MG63 (cell line): ENCODE measurements at regions not wholly inside any gene's neighbourhood (a gene's known extent, or its start where the extent isn't known, plus 50 kb on each side); places are given as distances from the start of the nearest gene placed in this dataset.
A peak's percentile ranks its signal among the peaks of the same experiment; 100 is the strongest.

ENCODE experiments used
- DNase-seq: peaks from one replicate; pipeline ENCODE4 v3.0.0-alpha.2; 2020
- H3K27me3 ChIP-seq: fragments of 250-450 bp; sonication (Bioruptor Pico); 2 replicates; pipeline ENCODE4 v1.5.1; 2020; ENCODE audit warnings: mild to moderate bottlenecking, moderate library complexity
- H3K36me3 ChIP-seq: fragments of 250-450 bp; sonication (Bioruptor Pico); 2 replicates; pipeline ENCODE4 v1.5.1; 2020; ENCODE audit warnings: mild to moderate bottlenecking, moderate library complexity
- H3K4me3 ChIP-seq: fragments of 250-450 bp; sonication (Bioruptor Pico); 2 replicates; pipeline ENCODE4 v1.5.1; 2020; ENCODE audit warnings: mild to moderate bottlenecking, moderate library complexity
- H3K9me3 ChIP-seq: fragments of 250-450 bp; sonication (Bioruptor Pico); 2 replicates; pipeline ENCODE4 v1.5.1; 2020; ENCODE audit warnings: mild to moderate bottlenecking, moderate library complexity

- Histone ChIP-seq H3K36me3 (no peaks in the 10 kb centered on the region), H3K4me3 (no peak overlapping the region), H3K27me3 (no peaks in the 10 kb centered on the region), H3K9me3 (no peaks in the 10 kb centered on the region)
- DNase-seq, result no peak
Measured at GRCh38 chrX:16464369-16464768, 185.6 kb upstream of the S100G start.

DNA sequence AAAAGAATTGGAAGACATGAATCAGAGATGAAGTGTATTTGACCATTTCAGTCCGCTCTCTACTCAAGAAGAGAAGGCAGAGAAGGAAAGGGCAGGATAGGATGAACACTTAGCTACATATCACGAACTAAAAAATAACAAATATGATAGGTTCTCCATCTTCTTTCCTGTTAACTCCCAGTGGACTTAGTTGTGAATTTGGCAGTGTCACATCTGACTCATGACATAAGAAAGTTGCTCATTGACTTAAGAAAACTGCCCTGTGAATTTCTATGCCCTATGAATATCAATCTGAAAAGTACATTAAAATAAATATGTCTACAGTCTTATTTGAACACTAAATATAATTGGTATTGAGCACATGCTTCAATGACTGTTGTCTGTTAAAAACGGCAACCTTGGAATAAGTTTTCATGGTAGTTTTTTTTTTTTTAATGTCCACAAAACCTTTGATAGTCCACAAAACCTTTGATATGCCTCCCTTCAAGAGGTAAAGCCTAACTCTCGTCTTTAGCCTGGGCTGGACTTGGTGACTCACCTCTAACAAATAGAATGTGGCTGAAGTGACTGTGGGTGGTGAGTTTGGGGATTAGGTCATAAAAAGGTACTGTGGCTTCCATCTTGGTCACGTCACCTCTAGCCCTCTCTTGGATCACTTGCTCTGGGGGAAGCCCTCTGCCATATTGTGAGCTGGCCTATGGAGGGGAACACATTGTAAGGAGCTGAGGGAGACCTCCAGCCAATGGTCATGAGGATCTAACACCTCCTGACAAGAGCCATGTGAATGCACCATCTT, 184.7 kb upstream of the S100G start:
- H3K36me3 ChIP-seq, result no peaks in the 10 kb centered on the region
- H3K4me3 ChIP-seq, result no peak overlapping the region
- no peaks in the 10 kb centered on the region for H3K9me3 ChIP-seq
- H3K27me3 ChIP-seq, result no peaks in the 10 kb centered on the region
- no peak for DNase-seq

DNA sequence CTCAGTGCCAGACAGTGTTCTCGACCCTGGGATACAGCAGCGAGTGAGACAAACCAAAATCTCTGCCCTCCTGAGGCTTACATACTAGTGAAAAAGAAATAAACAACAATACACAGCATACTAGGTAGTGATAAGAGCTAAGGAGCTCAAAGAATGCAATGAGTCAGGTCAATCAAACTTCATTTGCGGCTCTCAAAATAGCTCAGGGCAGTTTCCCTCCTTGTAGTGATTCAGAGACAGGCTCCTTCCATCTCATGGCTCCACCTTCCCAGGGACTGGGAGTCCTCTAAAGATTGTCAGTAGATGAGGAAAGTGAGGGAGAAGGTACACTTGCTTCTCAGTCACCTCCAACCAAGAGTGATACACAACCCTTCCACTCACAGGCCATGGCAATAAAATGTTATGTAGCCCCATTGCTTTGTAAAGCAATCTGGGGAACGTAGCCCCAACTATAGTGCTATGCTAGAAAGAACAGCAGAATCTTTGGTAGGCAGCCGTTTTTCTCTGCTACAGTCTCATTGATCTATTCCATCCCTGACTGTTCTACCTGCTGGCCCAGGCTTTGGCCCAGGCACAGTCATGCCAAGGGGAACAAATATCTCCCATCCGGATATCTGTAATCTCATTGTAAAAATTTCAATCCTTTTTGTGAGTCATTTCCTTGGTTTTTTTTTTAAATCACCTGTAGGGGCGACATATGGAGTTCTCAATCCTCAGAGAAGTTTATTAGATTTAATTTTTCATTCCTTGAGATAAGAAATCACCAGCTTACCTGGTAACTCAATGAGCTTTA, 183.1 kb upstream of the S100G start:
- no peaks in the 10 kb centered on the region for H3K36me3 ChIP-seq
- no peak overlapping the region for H3K4me3 ChIP-seq
- no peaks in the 10 kb centered on the region for H3K27me3 ChIP-seq
- no peaks in the 10 kb centered on the region for H3K9me3 ChIP-seq
- DNase-seq, result no peak

DNA sequence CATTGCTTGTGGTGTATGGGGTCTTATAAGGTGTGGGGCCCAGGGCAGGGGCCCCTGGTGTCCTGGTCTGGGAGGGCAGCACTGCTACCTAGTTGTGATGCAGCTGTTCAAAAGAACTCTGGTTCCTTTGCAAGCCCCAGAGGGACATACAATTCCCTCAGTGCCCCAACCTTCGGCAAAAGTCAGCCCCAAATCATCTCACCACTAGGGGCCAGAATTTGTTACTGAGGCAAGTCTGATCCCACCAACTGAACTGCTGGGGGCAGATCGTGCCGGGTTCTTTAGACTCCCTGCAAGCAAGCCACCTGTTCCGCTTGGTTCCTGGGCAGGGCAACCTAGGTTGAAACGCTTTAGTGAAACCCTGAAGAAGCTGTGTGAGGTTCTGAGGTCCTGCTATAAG, 180.1 kb upstream of the S100G start:
- H3K4me3 ChIP-seq, result no peak overlapping the region
- no peaks in the 10 kb centered on the region for H3K36me3 ChIP-seq
- H3K27me3 ChIP-seq, result no peaks in the 10 kb centered on the region
- H3K9me3 ChIP-seq, result no peaks in the 10 kb centered on the region
- no peak for DNase-seq

DNA sequence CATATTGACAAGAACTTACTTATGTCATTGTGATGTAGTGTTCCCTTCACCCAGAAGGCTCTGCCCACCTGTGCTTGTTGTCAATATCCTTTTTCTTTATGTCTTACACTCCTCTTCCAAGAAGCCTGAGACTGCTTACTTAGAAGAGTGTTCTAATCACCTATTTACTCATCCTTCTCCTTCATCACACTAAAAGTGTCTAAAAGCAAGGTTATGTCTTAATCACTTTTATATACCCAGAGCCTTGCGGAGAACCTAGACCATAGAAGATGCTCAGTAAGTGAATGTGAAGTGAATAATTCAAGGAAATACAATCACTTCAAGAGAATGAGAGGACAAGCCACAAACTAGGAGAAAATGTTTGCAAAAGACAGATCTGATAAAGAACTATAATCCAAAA, 177.6 kb upstream of the S100G start:
- no peak overlapping the region for H3K4me3 ChIP-seq
- no peaks in the 10 kb centered on the region for H3K36me3 ChIP-seq
- H3K9me3 ChIP-seq, result no peaks in the 10 kb centered on the region
- DNase-seq, result no peak
- no peaks in the 10 kb centered on the region for H3K27me3 ChIP-seq

DNA sequence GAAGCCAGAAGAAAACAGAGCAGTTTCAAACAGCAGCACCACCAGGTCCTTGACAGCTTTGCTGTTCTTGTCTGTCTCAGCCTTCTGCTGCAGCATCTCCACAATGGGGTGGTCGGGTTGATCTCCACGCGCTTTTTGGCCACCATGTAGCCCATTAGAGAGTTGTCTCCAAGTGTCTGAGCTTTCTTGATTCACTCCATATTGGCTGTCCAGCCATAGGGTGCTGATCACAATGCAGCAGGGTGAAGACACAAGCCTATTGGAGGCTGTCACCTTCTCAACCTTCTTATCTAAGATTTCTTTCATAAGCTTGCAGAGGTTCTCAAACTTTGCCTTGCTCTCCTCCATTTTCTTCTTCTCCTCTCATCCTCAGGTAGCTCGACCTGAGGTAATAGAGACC, 175.4 kb upstream of the S100G start:
- no peak for DNase-seq
- H3K27me3 ChIP-seq, result no peaks in the 10 kb centered on the region
- no peaks in the 10 kb centered on the region for H3K9me3 ChIP-seq
- H3K36me3 ChIP-seq, result no peaks in the 10 kb centered on the region
- H3K4me3 ChIP-seq, result no peak overlapping the region

GRCh38 chrX:16476009-16476408, 173.9 kb upstream of the S100G start:
- Histone ChIP-seq H3K36me3 (no peaks in the 10 kb centered on the region), H3K4me3 (no peak overlapping the region), H3K27me3 (no peaks in the 10 kb centered on the region), H3K9me3 (no peaks in the 10 kb centered on the region)
- no peak for DNase-seq

GRCh38 chrX:16476692-16477091, 173.3 kb upstream of the S100G start:
- H3K4me3 ChIP-seq, result no peak overlapping the region
- H3K9me3 ChIP-seq, result no peaks in the 10 kb centered on the region

DNA sequence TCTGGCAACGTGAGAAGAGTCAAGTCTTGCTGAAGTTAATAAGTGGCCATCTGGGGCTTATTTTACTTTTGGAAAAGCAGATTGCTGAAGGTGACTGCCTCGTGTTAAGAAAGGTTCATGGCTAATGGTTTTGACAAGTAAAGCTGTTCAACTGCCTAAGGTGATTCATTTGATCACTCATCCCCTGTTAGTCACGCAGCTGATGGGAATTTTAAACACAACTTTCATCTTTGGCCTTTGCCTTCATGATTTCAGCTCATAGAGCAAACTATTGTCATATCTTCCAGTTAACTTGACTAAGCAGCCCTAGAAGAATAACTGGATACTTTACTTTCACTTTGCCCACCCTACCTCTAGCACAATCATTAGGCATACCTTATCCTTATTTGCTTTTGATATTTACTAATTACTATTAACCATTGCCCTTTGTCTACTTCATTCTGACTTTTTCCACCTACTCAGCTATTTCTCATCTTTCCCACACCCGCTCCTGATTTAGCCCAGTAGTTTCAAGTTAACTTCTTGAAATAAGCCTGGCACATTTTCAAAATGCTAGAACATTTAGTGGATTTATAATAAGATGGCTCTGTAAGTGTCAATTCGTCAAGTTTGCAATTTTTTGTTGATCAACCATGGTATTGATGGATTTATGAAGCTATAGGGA, 170.6 kb upstream of the S100G start:
- peak; percentile 24 for DNase-seq
- H3K9me3 ChIP-seq, result no peaks in the 10 kb centered on the region
- no peak overlapping the region for H3K4me3 ChIP-seq

More at GRCh38 chrX:16476692-16477091, 173.3 kb upstream of the S100G start:
- no peaks in the 10 kb centered on the region for H3K36me3 ChIP-seq
- no peaks in the 10 kb centered on the region for H3K27me3 ChIP-seq
- no peak for DNase-seq

DNA sequence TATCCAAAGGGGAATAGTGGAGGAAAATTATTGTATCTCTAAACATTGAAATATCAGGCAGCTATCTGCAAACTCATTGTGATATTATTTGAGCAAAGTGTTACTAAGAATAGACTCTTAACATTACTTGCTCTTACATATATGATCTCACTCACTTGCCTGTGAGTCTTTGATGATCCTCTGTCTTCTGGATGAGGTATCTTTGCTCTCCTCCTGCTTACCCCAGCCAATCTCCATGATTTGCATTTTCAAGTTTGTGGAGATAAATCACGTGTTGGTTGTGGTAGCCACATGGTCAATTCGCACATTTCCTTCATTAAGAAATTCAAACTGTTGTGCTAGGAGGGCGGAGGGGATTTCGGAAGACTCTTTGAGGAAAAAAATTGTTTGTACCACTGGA, 169.9 kb upstream of the S100G start:
- DNase-seq, result no peak
- no peaks in the 10 kb centered on the region for H3K9me3 ChIP-seq
- H3K36me3 ChIP-seq, result no peaks in the 10 kb centered on the region
- H3K4me3 ChIP-seq, result no peak overlapping the region
- no peaks in the 10 kb centered on the region for H3K27me3 ChIP-seq

More for the DNA sequence above, 170.6 kb upstream of the S100G start:
- Histone ChIP-seq H3K27me3 (no peaks in the 10 kb centered on the region), H3K36me3 (no peaks in the 10 kb centered on the region)

GRCh38 chrX:16484338-16484737, 165.6 kb upstream of the S100G start:
- H3K36me3 ChIP-seq, result no peaks in the 10 kb centered on the region
- peak; percentile 85 for DNase-seq
- no peaks in the 10 kb centered on the region; the same call in 1 of the 2 replicates for H3K9me3 ChIP-seq

GRCh38 chrX:16487620-16488385, 162.2 kb upstream of the S100G start:
- no peak for DNase-seq
- Histone ChIP-seq H3K9me3 (no peaks in the 10 kb centered on the region; the same call in 1 of the 2 replicates), H3K27me3 (no peaks in the 10 kb centered on the region), H3K36me3 (no peaks in the 10 kb centered on the region), H3K4me3 (no peak overlapping the region)

More at GRCh38 chrX:16484338-16484737, 165.6 kb upstream of the S100G start:
- Histone ChIP-seq H3K4me3 (no peak overlapping the region), H3K27me3 (no peaks in the 10 kb centered on the region)

DNA sequence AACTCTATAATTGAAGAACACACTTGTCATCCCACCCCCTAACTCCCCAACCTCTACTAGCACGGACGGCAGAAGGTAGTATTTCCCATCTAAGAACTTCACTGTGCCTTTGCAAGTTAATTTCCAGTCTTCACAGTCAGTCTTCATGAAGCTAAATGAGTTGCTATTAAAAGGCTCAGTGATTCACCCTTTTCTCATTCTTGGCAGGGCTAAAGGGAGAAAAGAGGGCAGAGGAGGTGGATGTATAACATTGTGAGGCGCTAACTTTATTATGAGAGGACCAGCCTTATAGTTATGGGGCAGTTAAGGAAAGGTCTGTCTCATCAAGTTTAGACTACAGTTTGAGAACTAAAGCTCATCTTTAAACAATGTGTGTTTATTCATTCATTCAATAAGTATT, 161.0 kb upstream of the S100G start:
- Histone ChIP-seq H3K4me3 (no peak overlapping the region), H3K36me3 (no peaks in the 10 kb centered on the region), H3K27me3 (no peaks in the 10 kb centered on the region), H3K9me3 (no peaks in the 10 kb centered on the region; the same call in 1 of the 2 replicates)
- no peak for DNase-seq

- H3K36me3 ChIP-seq, result no peaks in the 10 kb centered on the region
- no peaks in the 10 kb centered on the region for H3K27me3 ChIP-seq
- DNase-seq, result no peak
- H3K4me3 ChIP-seq, result no peak overlapping the region
- H3K9me3 ChIP-seq, result no peaks in the 10 kb centered on the region
Measured at GRCh38 chrX:16491461-16491860, 158.5 kb upstream of the S100G start.

GRCh38 chrX:16496175-16496574, 153.8 kb upstream of the S100G start:
- Histone ChIP-seq H3K9me3 (no peaks in the 10 kb centered on the region), H3K27me3 (no peaks in the 10 kb centered on the region), H3K4me3 (no peak overlapping the region), H3K36me3 (no peaks in the 10 kb centered on the region)
- DNase-seq, result no peak
